WTC11 (cell line): ENCODE measurements at regions not wholly inside any gene's neighbourhood (a gene's known extent, or its start where the extent isn't known, plus 50 kb on each side); places are given as distances from the start of the nearest gene placed in this dataset.

Experiments
- ATAC-seq: fragments of 200-7000 bp; cut with Tn5 transposase; 2 replicates; pipeline ENCODE4 v1.10.0; 2021; ENCODE audit warnings: mild to moderate bottlenecking, moderate library complexity
- CTCF ChIA-PET: fragments of 300-600 bp; sonication (Branson Sonifier 250); formaldehyde crosslinking; loops from one replicate; lab custom pipeline; 2021; ENCODE audit warnings: antibody characterized with exemption; lab: Charles Lee
- POLR2A ChIA-PET: fragments of 350-600 bp; sonication (Branson Sonifier 250); formaldehyde crosslinking; loops from one replicate; lab custom pipeline; 2021; ENCODE audit warnings: antibody characterized with exemption; lab: Charles Lee
- DNase-seq: peaks from one replicate; pipeline ENCODE4 v3.0.0; 2021; ENCODE audit warnings: low spot score
- H3K27ac Mint-ChIP-seq: 2 replicates; pipeline ENCODE4 v1.8.0; 2021; ENCODE audit warnings: mixed read lengths
- H3K27me3 Mint-ChIP-seq: 2 replicates; pipeline ENCODE4 v1.8.0; 2021; ENCODE audit warnings: low read depth, mild to moderate bottlenecking, moderate library complexity, mixed read lengths
- H3K36me3 Mint-ChIP-seq: 2 replicates; pipeline ENCODE4 v1.8.0; 2021; ENCODE audit warnings: mixed read lengths
- H3K4me1 Mint-ChIP-seq: 2 replicates; pipeline ENCODE4 v1.8.0; 2022; ENCODE audit warnings: mixed read lengths
- H3K4me3 Mint-ChIP-seq: 2 replicates; pipeline ENCODE4 v1.8.0; 2021; ENCODE audit warnings: mild to moderate bottlenecking, moderate library complexity, mixed read lengths
- H3K9me3 Mint-ChIP-seq: 2 replicates; pipeline ENCODE4 v1.8.0; 2021; ENCODE audit warnings: mixed read lengths
- E2F4 ChIP-seq: sonication (generic); formaldehyde crosslinking; IDR thresholded peaks from 2 replicates; pipeline ENCODE4 v1.8.1; 2022; ENCODE audit warnings: low read depth, mild to moderate bottlenecking, moderate library complexity, missing genetic modification reagents, borderline replicate concordance
- FOXJ3 ChIP-seq: sonication (generic); formaldehyde crosslinking; IDR thresholded peaks from 2 replicates; pipeline ENCODE4 v1.9.0; 2021; ENCODE audit warnings: missing genetic modification reagents, mild to moderate bottlenecking, borderline replicate concordance
- FOXP4 ChIP-seq: sonication (generic); formaldehyde crosslinking; IDR thresholded peaks from 2 replicates; pipeline ENCODE4 v1.8.0; 2022; ENCODE audit warnings: mild to moderate bottlenecking, missing genetic modification reagents
- IRF1 ChIP-seq: sonication (generic); formaldehyde crosslinking; IDR thresholded peaks from 2 replicates; pipeline ENCODE4 v1.8.0; 2023; ENCODE audit warnings: missing genetic modification reagents
- KAT7 ChIP-seq: sonication (generic); formaldehyde crosslinking; IDR thresholded peaks from 2 replicates; pipeline ENCODE4 v1.8.1; 2023; ENCODE audit warnings: missing genetic modification reagents, mild to moderate bottlenecking, borderline replicate concordance
- MXD4 ChIP-seq: fragments of 250-450 bp; sonication (Bioruptor Pico); IDR thresholded peaks from 2 replicates; pipeline ENCODE4 v1.8.0; 2021; ENCODE audit warnings: mild to moderate bottlenecking, moderate library complexity, borderline replicate concordance
- OVOL2 ChIP-seq: fragments of 250-450 bp; sonication (Bioruptor Pico); IDR thresholded peaks from 2 replicates; pipeline ENCODE4 v1.9.0; 2021; ENCODE audit warnings: mild to moderate bottlenecking, borderline replicate concordance
- PRDM15 ChIP-seq: sonication (generic); formaldehyde crosslinking; IDR thresholded peaks from 2 replicates; pipeline ENCODE4 v1.8.0; 2022; ENCODE audit warnings: missing genetic modification reagents
- SP1 ChIP-seq: sonication (generic); formaldehyde crosslinking; conservative IDR thresholded peaks from 2 replicates; pipeline ENCODE4 v1.8.1; 2022; ENCODE audit warnings: missing genetic modification reagents
- USF2 ChIP-seq: sonication (generic); formaldehyde crosslinking; IDR thresholded peaks from 2 replicates; pipeline ENCODE4 v1.8.1; 2023; ENCODE audit warnings: mild to moderate bottlenecking, missing genetic modification reagents, moderate library complexity
- ZNF138 ChIP-seq: sonication (generic); formaldehyde crosslinking; conservative IDR thresholded peaks from 2 replicates; pipeline ENCODE4 v1.8.1; 2022; ENCODE audit warnings: mild to moderate bottlenecking, moderate library complexity, missing genetic modification reagents
- ZNF423 ChIP-seq: fragments of 250-450 bp; sonication (Bioruptor Pico); IDR thresholded peaks from 2 replicates; pipeline ENCODE4 v2.1.2; 2022; ENCODE audit warnings: mild to moderate bottlenecking, moderate library complexity
- TF ChIP-seq, protein P1 (sequence below): sonication (generic); formaldehyde crosslinking; conservative IDR thresholded peaks from 2 replicates; pipeline ENCODE4 v1.8.1; 2022; ENCODE audit warnings: mild to moderate bottlenecking, missing genetic modification reagents
- TF ChIP-seq, protein P2 (sequence below): sonication (generic); formaldehyde crosslinking; IDR thresholded peaks from 2 replicates; pipeline ENCODE4 v1.8.0; 2022; ENCODE audit warnings: mild to moderate bottlenecking, missing genetic modification reagents

GRCh38 chr15:36356466-36356865 is 223.0 kb upstream of the CDIN1 start:
- no peak overlapping the region for H3K27ac Mint-ChIP-seq
- no peaks in the 10 kb centered on the region for H3K4me1 Mint-ChIP-seq
- 0 out of 2 replicates have a peak, but pooled peaks cover 3% of the 10 kb centered on the region for H3K9me3 Mint-ChIP-seq
- POLR2A ChIA-PET = no interaction called here
- no peak overlapping the region for H3K4me3 Mint-ChIP-seq
- no peaks in the 10 kb centered on the region for H3K36me3 Mint-ChIP-seq
- TF ChIP-seq PRDM15 (CRISPR knock-in tag) = no peak
- TF ChIP-seq FOXP4 (CRISPR knock-in tag) = no peak
- no peak for TF ChIP-seq E2F4 (CRISPR knock-in tag)
- TF ChIP-seq SP1 = no peak
- TF ChIP-seq, protein P1, sequence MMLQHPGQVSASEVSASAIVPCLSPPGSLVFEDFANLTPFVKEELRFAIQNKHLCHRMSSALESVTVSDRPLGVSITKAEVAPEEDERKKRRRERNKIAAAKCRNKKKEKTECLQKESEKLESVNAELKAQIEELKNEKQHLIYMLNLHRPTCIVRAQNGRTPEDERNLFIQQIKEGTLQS (CRISPR knock-in tag) = no peak
- TF ChIP-seq ZNF138 (CRISPR knock-in tag) = no peak
- TF ChIP-seq, protein P2, sequence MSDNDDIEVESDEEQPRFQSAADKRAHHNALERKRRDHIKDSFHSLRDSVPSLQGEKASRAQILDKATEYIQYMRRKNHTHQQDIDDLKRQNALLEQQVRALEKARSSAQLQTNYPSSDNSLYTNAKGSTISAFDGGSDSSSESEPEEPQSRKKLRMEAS (CRISPR knock-in tag) = no peak
- no peak for TF ChIP-seq IRF1 (CRISPR knock-in tag)
- TF ChIP-seq USF2 = no peak
- no peak for TF ChIP-seq OVOL2 (CRISPR knock-in tag)
- TF ChIP-seq MXD4 (CRISPR knock-in tag) = no peak
- TF ChIP-seq ZNF423 (CRISPR knock-in tag) = no peak
- no peaks in the 10 kb centered on the region for H3K27me3 Mint-ChIP-seq
- DNase-seq (no peak), ATAC-seq (no peak)
- CTCF ChIA-PET = no interaction called here

- Mint-ChIP-seq H3K4me1 (no peaks in the 10 kb centered on the region), H3K9me3 (0 out of 2 replicates have a peak, but pooled peaks cover 3% of the 10 kb centered on the region), H3K36me3 (no peaks in the 10 kb centered on the region), H3K27me3 (no peaks in the 10 kb centered on the region), H3K4me3 (no peak overlapping the region), H3K27ac (no peak overlapping the region)
- TF ChIP-seq, protein P1 (CRISPR knock-in tag) = no peak
- TF ChIP-seq, protein P2 (CRISPR knock-in tag) = no peak
- TF ChIP-seq FOXJ3 (no peak), KAT7 (CRISPR knock-in tag) (no peak)
- DNase-seq (no peak), ATAC-seq (no peak)
- CTCF ChIA-PET = no interaction called here
- POLR2A ChIA-PET = no interaction called here
Observed at GRCh38 chr15:36356978-36357601, 222.3 kb upstream of the CDIN1 start.
